Transverse colon (tissue), 4 donors: ENCODE measurements at regions not wholly inside any gene's neighbourhood (a gene's known extent, or its start where the extent isn't known, plus 50 kb on each side); places are given as distances from the start of the nearest gene placed in this dataset.

Experiments
- DNase-seq: peaks from one replicate; pipeline ENCODE4 v3.0.0-alpha.2; 2019
- H3K27ac ChIP-seq, 4 donors: fragments of 200-600 bp; sonication (generic); 2 replicates each; pipeline ENCODE4 v1.5.1; 2016 to 2018; ENCODE audit warnings: inconsistent platforms in 4 of 4
- H3K27me3 ChIP-seq: fragments of 200-600 bp; sonication (generic); 2 replicates; pipeline ENCODE4 v1.5.1; 2017; ENCODE audit warnings: inconsistent platforms
- H3K36me3 ChIP-seq, 4 donors: fragments of 200-600 bp; sonication (generic); 2 replicates each; pipeline ENCODE4 v1.5.1; 2017 to 2019; ENCODE audit warnings: inconsistent platforms in 4 of 4
- H3K4me1 ChIP-seq, 4 donors: fragments of 200-600 bp; sonication (generic); 2 replicates each; pipeline ENCODE4 v1.5.1; 2017 to 2020; ENCODE audit warnings: inconsistent platforms in 4 of 4
- H3K4me3 ChIP-seq, 4 donors: fragments of 200-600 bp; sonication (generic); 1 replicate in 1 of 4; 2 replicates in 3 of 4; pipeline versions ENCODE4 v1.5.1 to v1.6.1; 2017 to 2019; ENCODE audit warnings: inconsistent platforms in 4 of 4
- H3K9me3 ChIP-seq, 2 donors: fragments of 200-600 bp; sonication (generic); 2 replicates each; pipeline ENCODE4 v1.5.1; 2017 to 2019; ENCODE audit warnings: inconsistent platforms in 2 of 2
- CTCF ChIP-seq, 5 experiments: fragments of 200-600 bp in 3 of 5; fragments of 450-650 bp in 2 of 5; sonication (generic) in 3 of 5; IDR thresholded peaks; 1 replicate in 2 of 5; 2 replicates in 3 of 5; pipeline ENCODE4 v1.5.1; 2016 to 2017; ENCODE audit warnings: antibody characterized with exemption in 5 of 5, inconsistent platforms in 3 of 5, mild to moderate bottlenecking in 2 of 5, moderate library complexity in 1 of 5
- EP300 ChIP-seq: sonication (generic); formaldehyde crosslinking; IDR thresholded peaks from one replicate; pipeline ENCODE4 v1.6.1; 2017; ENCODE audit warnings: antibody characterized with exemption, low read depth
- POLR2A ChIP-seq: fragments of 450-650 bp; IDR thresholded peaks from one replicate; pipeline ENCODE4 v1.6.1; 2016; ENCODE audit warnings: antibody characterized with exemption, mild to moderate bottlenecking, moderate library complexity
- POLR2AphosphoS5 ChIP-seq, 3 donors: sonication (generic); formaldehyde crosslinking; IDR thresholded peaks; one replicate each; pipeline ENCODE4 v1.6.1; 2016; ENCODE audit warnings: antibody characterized with exemption in 3 of 3
- WGBS, 2 donors: methylation state at CpG; one replicate each; pipeline ENCODE4 v1.1.5; 2018; ENCODE audit warnings: low coverage in 1 of 2; 5-methylcytosine and 5-hydroxymethylcytosine counted together
- in situ Hi-C, 4 donors: fragments of 200-750 bp; cut with MboI; loops; one replicate each; pipeline versions ENCODE4 v1.15.0 to v1.15.1; 2017; ENCODE audit warnings: low sequenced_read_pairs in 3 of 4, low pct_ligation_motif_present in 1 of 4, low pct_unique_long_range_greater_than_20kb in 1 of 4
- intact Hi-C: fragments of 100-400 bp; cut with DNase I; formaldehyde crosslinking; loops from one replicate; pipeline ENCODE4 v1.15.1; 2023; ENCODE audit warnings: low total_unique reads

GRCh38 chr18:66813138-66813537 is 209.2 kb upstream of the CDH19 start:
- DNase-seq = no peak
- Histone ChIP-seq H3K9me3 (no peaks in the 10 kb centered on the region), H3K36me3 (no peaks in the 10 kb centered on the region), H3K27ac (no peak overlapping the region), H3K27me3 (no peaks in the 10 kb centered on the region), H3K4me3 (no peak overlapping the region), H3K4me1 (no peaks in the 10 kb centered on the region)
- in situ Hi-C loops (no loop called here), intact Hi-C loops (no loop called here)
- TF ChIP-seq EP300 = no peak
- no peak for TF ChIP-seq POLR2A
- TF ChIP-seq POLR2AphosphoS5 (IDR thresholded peaks at IDR 0.05) = no peak
- TF ChIP-seq CTCF (IDR thresholded peaks at IDR 0.05) = no peak

GRCh38 chr18:66795051-66795450 is 191.2 kb upstream of the CDH19 start:
- intact Hi-C loops = no loop called here
- Histone ChIP-seq H3K36me3 (no peaks in the 10 kb centered on the region), H3K4me3 (no peak overlapping the region), H3K27me3 (no peaks in the 10 kb centered on the region), H3K9me3 (no peaks in the 10 kb centered on the region), H3K4me1 (no peaks in the 10 kb centered on the region), H3K27ac (no peak overlapping the region)
- in situ Hi-C loops = no loop called here
- 52 to 53% methylated on average over 3 of the region's 3 CpGs for WGBS, 2 donors
- DNase-seq = no peak
- TF ChIP-seq CTCF (IDR thresholded peaks at IDR 0.05) (no peak), EP300 (no peak), POLR2A (no peak), POLR2AphosphoS5 (IDR thresholded peaks at IDR 0.05) (no peak)

GRCh38 chr18:66792466-66792865 is 188.6 kb upstream of the CDH19 start:
- intact Hi-C loops = no loop called here
- Histone ChIP-seq H3K36me3 (no peaks in the 10 kb centered on the region), H3K4me1 (no peaks in the 10 kb centered on the region), H3K9me3 (no peaks in the 10 kb centered on the region), H3K27ac (no peak overlapping the region), H3K27me3 (no peaks in the 10 kb centered on the region), H3K4me3 (no peak overlapping the region)
- in situ Hi-C loops = no loop called here
- TF ChIP-seq POLR2A (no peak), EP300 (no peak), CTCF (IDR thresholded peaks at IDR 0.05) (no peak), POLR2AphosphoS5 (IDR thresholded peaks at IDR 0.05) (no peak)
- no peak for DNase-seq
- 56 to 59% methylated on average over 3 of the region's 3 CpGs for WGBS, 2 donors

GRCh38 chr18:66780609-66781008 is 176.7 kb upstream of the CDH19 start:
- WGBS, 2 donors = 84 to 93% methylated on average over 2 of the region's 2 CpGs

More at GRCh38 chr18:66780609-66781008, 176.7 kb upstream of the CDH19 start:
- intact Hi-C loops = no loop called here
- no peak overlapping the region for H3K4me3 ChIP-seq
- TF ChIP-seq CTCF (IDR thresholded peaks at IDR 0.05) = no peak
- no peak for TF ChIP-seq POLR2A
- no peak for TF ChIP-seq EP300
- no peak for TF ChIP-seq POLR2AphosphoS5 (IDR thresholded peaks at IDR 0.05)
- H3K36me3 ChIP-seq = no peaks in the 10 kb centered on the region
- no peaks in the 10 kb centered on the region for H3K27me3 ChIP-seq
- no peak overlapping the region for H3K27ac ChIP-seq
- H3K4me1 ChIP-seq = no peaks in the 10 kb centered on the region
- H3K9me3 ChIP-seq = no peaks in the 10 kb centered on the region
- in situ Hi-C loops = no loop called here
- no peak for DNase-seq
